Ureter (tissue), 1 donor: ENCODE measurements at regions not wholly inside any gene's neighbourhood (a gene's known extent, or its start where the extent isn't known, plus 50 kb on each side); places are given as distances from the start of the nearest gene placed in this dataset.
"Not testable (repeated sequence)": the region's sequence is repeated elsewhere in the genome, so short reads cannot be mapped to it uniquely, and the experiment has no call there.

Source experiments
- DNase-seq: peaks from one replicate; pipeline ENCODE4 v3.0.0-alpha.2; 2020; ENCODE audit warnings: low spot score
- donor health status: DM: yes; HTN: yes; CAD: no.

DNA sequence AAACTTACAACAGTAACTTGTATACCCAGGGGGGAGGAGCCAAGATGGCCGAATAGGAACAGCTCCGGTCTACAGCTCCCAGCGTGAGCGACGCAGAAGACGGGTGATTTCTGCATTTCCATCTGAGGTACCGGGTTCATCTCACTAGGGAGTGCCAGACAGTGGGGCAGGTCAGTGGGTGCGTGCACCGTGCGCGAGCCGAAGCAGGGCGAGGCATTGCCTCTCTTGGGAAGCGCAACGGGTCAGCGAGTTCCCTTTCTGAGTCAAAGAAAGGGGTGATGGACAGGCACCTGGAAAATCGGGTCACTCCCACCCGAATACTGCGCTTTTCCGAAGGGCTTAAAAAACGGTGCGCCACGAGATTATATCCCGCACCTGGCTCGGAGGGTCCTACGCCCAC lies 278.8 kb downstream of the FAM47B start:
- DNase-seq, result not testable (repeated sequence)

DNA sequence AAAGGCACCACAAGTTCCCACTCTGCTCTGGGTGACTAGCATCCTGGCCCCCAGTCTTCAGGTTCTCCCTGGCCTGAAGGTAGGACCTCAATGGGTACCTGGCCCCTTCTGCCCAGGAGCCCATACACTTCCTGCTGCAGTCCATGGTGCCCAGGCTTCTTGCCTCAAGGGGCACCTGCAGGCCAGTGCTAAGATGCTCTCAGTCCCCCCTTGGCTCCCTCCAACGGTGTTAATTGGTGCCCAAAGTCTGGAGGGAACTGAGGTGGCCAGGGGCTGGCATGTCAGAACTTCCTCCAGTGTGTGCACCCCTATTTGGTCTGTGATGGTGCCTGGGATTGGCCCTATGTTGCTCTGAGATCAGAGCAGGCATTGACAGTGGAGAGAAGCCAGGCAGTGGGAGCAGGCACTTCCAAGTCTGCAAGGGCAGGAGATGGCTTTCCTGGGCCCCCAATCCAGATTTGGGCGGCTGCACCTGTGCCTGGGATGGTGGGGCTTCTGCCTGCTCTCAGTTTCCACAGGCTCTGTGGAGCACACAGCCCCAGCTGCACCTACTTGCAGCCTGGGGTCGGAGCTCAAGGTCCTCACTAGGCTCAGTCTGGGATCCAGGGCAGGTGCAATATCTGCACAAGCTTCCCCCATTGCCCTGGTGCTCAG lies 301.6 kb downstream of the FAM47B start:
- no peak for DNase-seq

DNA sequence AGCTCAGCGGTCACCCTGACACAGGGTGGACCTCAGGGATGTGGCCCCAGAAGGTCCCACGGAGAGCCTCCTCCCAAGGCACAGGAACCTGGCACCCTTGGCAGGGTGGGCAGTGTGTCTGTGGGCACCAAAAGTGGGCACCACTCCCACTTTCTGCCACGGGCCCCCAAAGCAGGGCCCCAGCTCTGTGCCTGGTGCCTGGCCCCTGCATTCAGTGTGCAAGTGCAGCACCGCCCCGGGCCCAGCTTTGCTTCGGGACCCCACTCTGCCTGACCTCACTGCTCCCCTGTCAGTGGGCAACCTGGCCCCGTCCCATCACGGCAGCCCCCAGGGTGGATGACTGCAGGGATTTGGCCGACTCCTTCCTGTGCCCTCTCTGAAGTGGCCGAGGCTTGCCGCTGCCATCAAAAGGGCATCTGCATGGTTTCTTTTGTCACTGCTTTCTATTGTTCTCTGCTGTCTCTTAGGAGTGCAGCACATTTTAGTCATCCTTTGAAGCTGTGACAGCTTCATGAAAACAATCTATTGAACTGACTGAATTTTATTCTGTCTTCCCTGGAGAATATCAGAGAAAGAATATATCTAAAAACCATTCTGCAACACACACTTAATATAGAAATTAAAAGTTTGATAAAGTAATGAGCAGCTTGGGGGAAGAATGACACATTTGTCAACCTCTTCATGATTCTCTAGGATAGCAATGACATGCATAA lies 302.4 kb downstream of the FAM47B start:
- no peak for DNase-seq

DNA sequence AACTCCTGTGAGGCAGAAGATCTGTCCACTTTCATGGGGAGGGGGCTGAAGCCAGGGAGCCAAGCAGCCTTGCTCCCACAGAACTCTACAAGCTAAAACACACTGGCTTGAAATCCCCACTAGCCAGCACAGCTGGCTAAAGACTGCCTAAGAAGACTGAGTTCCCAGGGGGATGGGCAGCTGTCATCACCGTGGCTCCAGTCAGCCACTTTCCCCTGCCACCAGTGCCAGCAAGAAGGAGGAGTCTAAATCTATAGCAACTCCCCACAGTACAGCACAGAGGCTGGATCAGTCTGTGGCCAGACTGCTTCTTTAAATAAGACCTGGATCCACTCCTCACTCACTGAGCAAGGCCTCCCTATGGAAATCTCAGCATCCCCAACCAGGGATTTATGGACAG lies 308.6 kb downstream of the FAM47B start:
- no peak for DNase-seq

DNA sequence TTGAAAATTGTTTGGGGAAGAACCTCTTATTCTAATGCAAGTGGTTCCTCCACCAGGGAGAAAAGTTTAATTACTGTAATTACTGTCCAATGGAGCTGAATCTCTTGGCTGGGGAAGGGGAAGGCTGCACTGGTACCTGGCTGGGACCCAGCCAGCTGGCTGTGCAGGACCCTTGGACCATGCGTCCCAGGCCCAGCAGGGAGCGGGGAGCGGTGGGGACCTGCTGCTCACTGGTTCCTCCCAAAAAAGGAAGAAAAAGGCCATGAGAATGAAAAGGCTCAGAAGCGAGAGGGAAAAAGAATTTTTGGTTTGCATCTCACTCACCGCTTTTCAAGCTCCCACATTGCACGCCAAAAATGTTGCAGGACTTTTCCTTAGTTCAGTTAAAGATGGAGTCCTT lies 333.5 kb downstream of the FAM47B start:
- DNase-seq, result no peak

DNA sequence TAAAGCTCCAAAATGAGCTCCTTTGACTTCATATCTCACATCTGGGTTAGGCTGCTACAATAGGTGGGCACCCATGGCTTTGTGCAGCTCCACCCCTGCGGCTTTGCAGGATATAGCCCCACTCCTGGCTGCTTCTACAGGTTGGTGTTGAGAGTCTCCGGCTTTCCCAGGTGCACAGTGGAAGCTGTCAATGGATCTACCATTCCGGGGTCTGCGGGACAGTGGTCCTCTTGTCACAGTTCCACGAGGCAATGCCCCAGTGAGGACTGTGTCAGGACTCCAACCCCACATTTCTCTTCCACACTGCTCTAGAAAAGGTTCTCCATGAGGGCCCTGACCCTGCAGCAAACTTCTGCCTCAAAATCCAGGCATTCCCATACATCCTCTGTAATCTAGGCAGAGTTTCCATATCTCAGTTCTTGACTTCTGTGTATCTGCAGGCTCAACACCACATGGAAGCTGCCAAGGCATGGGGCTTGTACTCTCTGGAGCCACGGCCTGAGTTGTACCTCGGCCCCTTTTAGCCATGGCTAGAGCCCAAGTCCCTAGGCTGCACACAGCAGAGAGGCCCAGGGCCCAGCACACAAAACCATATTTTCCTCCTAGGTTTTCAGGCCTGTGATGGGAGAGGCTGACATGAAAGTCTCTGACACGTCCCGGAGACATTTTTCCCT lies 342.8 kb downstream of the FAM47B start:
- no peak for DNase-seq

DNA sequence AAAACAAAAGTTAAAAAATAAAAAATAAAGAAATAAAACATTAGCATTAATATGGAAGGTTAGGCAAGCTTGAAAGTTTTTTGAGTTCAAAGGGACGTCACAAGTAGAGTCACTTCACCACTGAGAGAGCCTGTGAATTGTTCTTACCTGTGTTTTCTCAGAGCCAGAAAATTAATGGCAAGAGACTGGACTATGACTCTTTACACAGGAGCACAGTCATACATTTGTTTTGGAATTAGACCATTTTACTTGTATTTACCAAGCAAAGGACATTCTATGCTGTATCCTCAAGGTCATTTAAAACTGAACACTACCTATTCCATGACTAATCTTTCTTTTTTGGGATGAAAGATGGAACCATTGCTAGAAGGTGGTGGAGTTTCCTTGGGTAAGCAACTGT lies 346.1 kb downstream of the FAM47B start:
- DNase-seq, result no peak

DNA sequence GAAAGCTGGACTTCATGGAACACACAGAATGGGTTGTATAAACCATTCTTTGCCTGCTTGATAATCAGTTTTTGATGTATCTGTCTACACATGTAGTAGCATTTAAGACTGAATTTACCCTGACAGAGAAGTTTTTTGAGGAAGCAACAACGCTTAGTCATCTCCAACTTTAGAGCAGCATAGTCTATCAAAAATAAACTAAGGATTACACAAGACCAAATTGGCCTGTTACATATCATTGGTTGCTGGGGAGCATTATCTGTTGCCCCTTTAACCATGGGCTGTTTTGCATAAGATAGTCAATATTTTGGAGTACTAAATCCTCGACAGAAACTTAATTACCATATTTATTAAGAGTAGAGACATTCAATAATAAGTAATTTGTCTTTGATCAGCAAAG lies 347.4 kb downstream of the FAM47B start:
- no peak for DNase-seq

DNA sequence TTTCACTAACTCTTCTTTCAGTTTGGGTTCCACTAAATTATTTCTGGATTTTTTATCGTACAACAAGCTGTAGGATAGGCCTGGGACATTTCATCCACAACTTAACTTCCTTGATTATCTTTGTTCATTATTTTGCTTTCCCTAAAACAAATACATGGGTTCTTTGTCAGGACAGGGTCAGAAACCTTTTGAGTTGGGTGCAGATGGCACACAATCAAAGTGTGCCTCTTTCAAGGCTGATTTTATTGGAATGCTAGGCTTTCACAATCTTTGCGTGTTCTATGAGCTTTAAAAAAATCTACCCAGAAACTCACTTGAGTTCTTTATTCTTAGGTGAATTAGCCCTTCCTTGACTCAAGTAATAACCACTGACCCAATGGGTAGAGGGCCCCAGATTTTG lies 348.4 kb downstream of the FAM47B start:
- DNase-seq, result no peak

DNA sequence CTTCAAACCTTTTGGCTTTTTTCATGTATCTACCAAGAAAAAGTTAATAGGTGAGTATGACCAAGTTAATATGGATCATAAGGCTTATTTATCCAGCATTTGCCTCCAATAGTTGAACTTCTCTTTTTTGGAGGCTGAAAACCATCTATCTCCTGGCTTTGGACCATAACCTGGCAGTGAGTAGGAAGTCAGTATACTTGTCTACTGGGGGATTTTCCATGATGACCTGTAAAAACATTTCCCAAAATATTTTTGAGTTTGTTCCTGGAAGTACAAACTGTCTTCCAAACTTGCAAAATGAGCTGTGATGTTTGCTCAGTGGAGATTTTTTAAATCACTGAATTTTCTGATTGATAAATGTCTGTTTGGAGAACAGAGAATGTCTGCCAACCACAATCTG lies 349.9 kb downstream of the FAM47B start:
- DNase-seq, result no peak

DNA sequence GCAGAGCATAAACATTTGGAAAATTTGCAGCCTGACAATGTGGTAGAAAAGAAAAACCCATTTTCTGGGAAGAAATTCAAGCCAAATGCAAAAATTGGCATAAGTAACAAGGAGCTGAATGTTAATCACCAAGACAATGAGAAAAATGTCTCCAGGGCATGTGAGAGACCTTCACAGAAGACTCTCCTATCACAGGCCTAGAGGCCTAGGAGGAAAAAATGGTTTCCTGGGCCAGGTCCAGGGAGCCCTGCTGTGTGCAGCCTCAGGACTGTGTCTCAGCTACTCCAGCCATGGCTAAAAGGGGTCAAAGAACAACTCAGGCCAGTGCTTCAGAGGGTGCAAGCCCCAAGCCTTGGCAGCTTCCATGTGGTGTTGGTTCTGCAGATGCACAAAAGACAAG lies 362.4 kb downstream of the FAM47B start:
- DNase-seq, result not testable (repeated sequence)

DNA sequence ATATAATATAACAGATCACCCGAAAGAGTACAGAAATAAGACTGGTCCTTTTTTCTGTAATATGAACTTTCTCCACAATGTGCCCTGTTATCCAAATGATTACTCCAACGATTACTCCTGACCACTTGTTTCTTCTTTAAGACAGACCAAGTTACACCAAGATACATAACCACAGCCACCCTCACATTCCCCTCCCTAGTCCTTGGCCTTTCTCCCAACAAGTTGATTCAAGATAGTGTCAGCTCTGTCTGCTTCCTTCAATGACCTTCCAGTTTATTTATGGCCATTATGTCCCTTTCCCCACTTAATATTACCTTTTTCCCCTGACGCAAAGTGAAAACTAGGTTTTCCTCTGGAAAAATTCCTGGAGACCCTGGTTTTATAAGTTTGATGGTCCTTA lies 397.2 kb downstream of the FAM47B start:
- DNase-seq, result no peak

DNA sequence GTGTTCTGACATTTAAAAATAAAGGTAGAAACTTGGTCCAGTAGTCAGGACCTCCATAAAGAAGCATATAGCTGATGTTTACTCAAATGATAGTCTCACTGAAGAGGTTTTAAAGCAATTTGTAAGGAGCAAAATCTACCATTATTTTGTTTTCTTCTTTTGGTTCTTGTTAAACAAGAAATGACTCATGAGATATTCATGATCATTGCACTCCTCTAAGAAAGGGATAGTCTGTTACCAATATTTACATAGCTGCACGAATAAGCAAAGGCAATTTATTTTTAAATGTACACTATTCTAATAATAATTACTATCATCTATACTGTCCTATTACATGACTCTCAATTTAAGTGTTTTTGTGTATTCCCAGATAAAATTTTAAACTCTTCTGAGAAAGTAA lies 397.9 kb downstream of the FAM47B start:
- no peak for DNase-seq

DNA sequence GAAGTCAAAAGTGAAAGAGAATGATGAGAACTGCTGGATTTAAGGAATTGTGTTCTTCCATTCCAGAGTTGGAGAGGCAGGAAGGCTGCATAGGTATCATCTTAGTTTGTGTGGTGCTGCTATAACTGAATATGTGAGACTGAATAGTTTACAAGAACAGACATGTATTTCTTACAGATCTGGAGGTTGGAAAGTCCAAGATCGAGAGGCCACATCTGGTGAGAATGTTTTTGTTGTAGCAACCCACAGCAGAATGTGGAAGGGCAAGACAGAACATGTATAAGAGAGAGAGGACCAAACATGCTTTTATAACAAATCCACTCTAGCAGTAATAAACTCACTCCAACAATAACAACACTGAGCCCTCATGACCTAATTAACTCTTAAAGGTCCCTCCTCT lies 408.6 kb downstream of the FAM47B start:
- DNase-seq, result no peak

DNA sequence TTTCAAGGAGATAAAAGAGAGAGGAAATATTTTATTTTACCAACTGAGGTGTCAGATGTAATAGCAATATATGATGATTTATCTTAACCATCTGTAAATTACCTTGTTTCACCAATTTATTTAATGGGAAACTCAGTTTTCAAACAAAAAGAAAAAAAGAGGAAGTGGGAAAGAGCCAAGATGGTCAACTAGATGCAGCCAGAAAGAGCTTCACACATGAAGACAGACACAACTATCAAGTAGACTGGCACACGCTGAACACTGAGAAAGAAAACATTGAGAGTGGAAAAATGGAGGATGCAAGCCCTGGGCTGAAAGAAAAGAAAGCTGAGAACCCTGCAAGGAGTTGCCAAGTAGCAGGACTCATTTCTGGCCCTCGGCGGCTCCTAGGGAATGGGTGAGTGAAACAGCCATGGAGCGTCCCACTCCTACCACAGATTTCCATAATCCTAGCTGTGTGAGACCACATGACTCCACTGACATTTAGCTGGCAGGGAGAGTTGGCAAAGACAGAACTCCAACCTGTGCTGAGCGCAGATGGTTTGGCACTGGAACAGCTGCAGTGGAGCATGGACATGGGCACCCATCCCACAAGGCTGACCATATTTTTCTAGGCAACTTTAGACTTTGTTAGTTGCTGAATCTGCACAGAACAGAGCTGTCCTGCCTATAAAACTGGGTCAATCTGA lies 409.3 kb downstream of the FAM47B start:
- DNase-seq, result no peak

DNA sequence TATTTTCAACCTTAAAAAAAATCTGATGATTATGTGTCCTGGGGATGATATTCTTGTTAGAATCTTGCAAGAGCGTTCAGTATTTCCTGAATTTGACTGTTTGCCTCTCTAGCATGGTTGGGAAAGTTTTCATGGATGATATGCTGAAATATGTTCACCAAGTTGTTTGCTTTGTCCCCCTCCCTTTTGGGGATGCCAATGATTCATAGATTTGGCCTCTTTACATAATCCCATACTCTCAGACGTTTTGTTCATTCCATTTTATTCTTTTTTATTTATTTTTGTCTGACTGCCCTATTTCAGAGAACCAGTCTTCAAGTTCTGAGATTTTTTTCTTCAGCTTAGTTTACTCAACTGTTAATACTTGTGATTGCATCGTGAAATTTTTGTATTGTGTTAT lies 415.1 kb downstream of the FAM47B start:
- DNase-seq, result no peak

DNA sequence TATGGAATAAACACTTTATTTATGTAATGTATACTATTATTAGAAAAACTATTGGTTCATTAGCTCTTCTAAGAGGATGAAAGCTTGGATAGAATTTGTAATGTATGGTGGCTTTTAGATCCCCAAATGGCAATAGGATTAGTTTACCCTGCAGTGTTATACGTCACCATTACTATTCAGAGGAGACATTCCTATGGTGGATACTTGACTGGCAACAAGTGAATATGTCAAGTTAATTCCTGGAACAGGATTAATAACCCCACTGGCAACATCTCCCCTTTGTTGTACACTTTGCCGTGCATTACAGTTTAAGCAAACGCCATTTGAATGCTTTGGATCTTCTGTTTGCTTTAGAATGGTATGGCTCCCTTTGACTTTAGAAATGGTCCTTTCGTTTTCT lies 420.3 kb downstream of the FAM47B start:
- no peak for DNase-seq

DNA sequence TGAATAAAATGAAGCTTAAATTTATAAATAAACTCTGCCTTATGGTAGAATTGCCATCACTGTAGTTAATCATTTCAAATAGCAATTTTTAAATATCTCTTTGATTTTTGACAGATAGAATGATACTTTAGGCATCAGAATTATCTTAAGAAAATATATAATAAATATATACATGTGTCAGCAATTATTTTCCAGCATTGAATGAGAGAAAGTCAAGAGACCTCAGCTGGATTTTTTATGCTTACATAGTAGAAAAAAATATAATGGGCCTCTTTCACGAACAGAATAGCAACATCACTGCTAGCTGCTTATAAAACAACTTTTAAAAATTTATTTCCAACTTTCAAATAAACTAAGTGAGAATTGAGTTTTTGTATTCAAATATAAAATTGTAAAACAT lies 424.0 kb upstream of the MAGEB16 start:
- DNase-seq, result no peak

DNA sequence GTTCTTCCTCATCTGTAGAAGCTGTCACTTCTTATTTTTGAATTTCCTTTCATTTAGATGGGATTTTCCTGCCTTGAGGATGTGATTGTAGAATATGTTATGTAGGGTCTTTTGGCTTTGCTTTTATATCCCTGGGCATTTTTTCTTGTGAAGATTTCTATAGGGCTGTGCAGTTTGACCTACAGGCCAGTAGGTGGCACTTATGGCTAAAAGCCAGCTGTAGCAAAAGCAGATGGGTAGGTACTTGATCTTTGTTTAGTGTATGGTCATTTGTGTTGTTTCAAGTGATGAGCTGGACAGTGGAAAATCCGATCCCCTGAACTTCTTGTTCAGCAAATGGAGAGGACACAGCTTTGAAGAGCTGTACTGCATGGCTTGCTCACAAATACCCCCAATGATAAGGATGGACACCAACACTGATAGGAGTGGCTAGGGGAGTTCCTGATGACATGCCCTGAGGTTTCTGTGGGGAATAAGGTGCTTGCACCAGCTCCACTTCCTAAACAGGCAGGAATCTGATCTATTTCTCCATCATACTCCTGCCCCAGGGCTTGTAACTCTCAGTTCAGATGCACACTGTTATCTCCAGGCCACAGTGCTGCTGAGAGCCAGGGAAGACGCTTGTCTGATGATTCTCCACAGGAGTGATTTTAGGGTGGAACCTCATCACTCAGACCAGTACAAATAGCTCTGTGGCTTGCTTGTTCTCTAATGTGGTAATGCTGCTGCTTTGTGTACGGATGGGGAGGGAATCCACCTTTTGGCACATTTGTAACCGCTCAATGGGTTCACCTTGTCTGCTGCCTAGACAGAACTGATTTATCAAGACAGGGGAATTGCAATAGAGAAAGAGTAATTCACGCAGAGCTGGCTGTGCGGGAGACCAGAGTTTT lies 417.1 kb upstream of the MAGEB16 start:
- no peak for DNase-seq

DNA sequence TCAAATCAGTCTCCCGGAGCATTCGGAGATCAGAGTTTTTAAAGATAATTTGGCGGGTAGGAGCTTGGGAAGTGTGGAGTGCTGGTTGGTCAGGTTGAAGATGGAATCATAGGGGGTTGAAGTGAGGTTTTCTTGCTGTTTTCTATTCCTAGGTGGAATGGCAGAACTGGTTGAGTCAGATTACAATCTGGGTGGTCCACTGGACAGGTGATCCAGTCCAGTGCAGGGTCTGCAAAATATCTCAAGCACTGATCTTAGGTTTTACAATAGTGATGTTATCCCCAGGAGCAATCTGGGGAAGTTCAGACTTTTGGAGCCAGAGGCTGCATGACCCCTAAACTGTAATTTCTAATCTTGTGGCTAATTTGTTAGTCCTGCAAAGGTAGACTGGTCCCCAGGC lies 416.4 kb upstream of the MAGEB16 start:
- not testable (repeated sequence) for DNase-seq

DNA sequence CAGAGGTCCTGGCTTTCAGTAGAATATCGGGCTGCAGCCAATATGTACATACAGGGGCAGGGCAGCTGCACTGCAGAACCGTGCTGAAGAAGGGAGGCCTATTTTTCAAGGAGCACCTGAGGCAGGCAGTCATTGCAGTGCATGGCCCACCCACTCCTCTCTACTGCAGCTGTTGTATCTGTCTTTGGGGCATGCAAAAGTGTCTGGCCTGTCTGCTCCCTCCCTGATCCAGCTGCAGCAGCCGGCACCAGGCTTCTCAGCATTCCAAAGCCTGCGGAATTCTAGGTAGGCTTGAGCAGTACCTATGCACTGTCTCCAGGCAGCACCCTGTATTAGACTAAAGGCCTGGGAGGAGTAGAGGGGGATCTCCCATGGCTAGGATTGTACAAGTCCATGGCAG lies 415.2 kb upstream of the MAGEB16 start:
- no peak for DNase-seq

DNA sequence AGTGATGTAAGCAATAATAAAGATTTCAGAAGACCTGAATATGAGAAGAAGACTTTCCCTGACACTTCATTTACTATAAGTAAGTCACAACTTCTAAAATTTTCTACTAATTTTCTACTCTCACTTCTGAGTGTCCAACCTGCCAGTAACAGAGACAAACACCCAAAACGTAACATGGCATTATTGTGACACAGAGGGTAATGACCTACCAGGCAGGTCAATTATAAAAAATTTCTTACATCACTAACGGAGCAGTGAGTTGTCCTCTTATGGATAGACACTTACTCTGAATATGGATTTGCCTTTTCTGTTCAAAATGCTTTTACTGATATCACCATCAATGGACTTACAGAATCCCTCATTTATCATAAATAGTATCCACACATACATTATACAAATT lies 405.9 kb upstream of the MAGEB16 start:
- DNase-seq, result no peak
